ENCODE measurements at regions not wholly inside any gene's neighbourhood (a gene's known extent, or its start where the extent isn't known, plus 50 kb on each side); places are given as distances from the start of the nearest gene placed in this dataset.

GRCh38 chr6:79135973-79136470 lies 58.0 kb upstream of the PHIP start:
- no peaks in the 10 kb centered on the region for H3K36me3 ChIP-seq (ENCODE audit: control insufficient read depth in 2 of 2, extremely low read depth in 1 of 2, insufficient read depth in 2 of 2, low read length in 2 of 2)
- FAIRE-seq, result no peak
- dilution Hi-C loops (cut with MboI; ENCODE audit: extremely low pct_ligation_motif_present, low sequenced_read_pairs), result no loop called here

More at GRCh38 chr6:79135973-79136470, 58.0 kb upstream of the PHIP start:
- Histone ChIP-seq H2AFZ (ENCODE audit: low read depth, low read length) (no peak overlapping the region), H3K27me3 (ENCODE audit: control insufficient read depth in 2 of 2, insufficient read depth in 2 of 2, low read length in 2 of 2) (no peaks in the 10 kb centered on the region), H3K9me1 (replicated peaks; ENCODE audit: control insufficient read depth, extremely low read depth, insufficient read depth, low read length) (no peaks in the 10 kb centered on the region), H3K79me2 (ENCODE audit: control insufficient read depth, insufficient read depth, low read length) (no peaks in the 10 kb centered on the region), H3K4me3 (replicated peaks in 1 of 3; ENCODE audit: insufficient read depth in 1 of 3, low read depth in 1 of 3, low read length in 3 of 3) (no peak overlapping the region), H4K20me1 (replicated peaks; ENCODE audit: control insufficient read depth, extremely low read depth, insufficient read depth, low read length) (no peaks in the 10 kb centered on the region), H3K9me3 (replicated peaks; ENCODE audit: control insufficient read depth, insufficient read depth, low read length) (no peaks in the 10 kb centered on the region), H3K27ac (ENCODE audit: insufficient read depth, low read depth, low read length) (no peak overlapping the region), H3K9ac (replicated peaks; ENCODE audit: extremely low read depth, insufficient read depth, low read length) (no peak overlapping the region), H3K4me2 (ENCODE audit: insufficient read depth, low read length) (no peak overlapping the region), H3K4me1 (ENCODE audit: control insufficient read depth, extremely low read depth, insufficient read depth, low read length) (no peaks in the 10 kb centered on the region)
- ChIA-PET CTCF (no interaction called here), POLR2A (no interaction called here)
- intact Hi-C loops (cut with micrococcal nuclease), result no loop called here
- BruUV-seq (replicated peaks), result no TSS peak
- no peak for DNase-seq (ENCODE audit: low read depth, low spot score)
- TF ChIP-seq GATA2 (IDR thresholded peaks at IDR 0.05; ENCODE audit: insufficient read depth, insufficient read length, low read depth, low read length) (no peak), JUN (IDR thresholded peaks at IDR 0.05; ENCODE audit: borderline replicate concordance, insufficient read depth, insufficient read length, low read depth) (no peak), POLR2AphosphoS5 (IDR thresholded peaks at IDR 0.05; ENCODE audit: insufficient read depth, low read depth, low read length) (no peak), MYC (IDR thresholded peaks at IDR 0.05; ENCODE audit: low read depth, low read length) (no peak), POLR2A (IDR thresholded peaks at IDR 0.05; ENCODE audit: low read depth, low read length) (no peak), FOS (IDR thresholded peaks at IDR 0.05; ENCODE audit: borderline replicate concordance, insufficient read depth, low read length) (no peak), EZH2 (IDR thresholded peaks at IDR 0.05; ENCODE audit: borderline replicate concordance, low read depth, low read length, severe bottlenecking) (no peak)
- TF ChIP-seq, protein P1, sequence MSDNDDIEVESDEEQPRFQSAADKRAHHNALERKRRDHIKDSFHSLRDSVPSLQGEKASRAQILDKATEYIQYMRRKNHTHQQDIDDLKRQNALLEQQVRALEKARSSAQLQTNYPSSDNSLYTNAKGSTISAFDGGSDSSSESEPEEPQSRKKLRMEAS (IDR thresholded peaks at IDR 0.05; ENCODE audit: insufficient read depth, insufficient read length), result no peak
- TF ChIP-seq, protein P2, sequence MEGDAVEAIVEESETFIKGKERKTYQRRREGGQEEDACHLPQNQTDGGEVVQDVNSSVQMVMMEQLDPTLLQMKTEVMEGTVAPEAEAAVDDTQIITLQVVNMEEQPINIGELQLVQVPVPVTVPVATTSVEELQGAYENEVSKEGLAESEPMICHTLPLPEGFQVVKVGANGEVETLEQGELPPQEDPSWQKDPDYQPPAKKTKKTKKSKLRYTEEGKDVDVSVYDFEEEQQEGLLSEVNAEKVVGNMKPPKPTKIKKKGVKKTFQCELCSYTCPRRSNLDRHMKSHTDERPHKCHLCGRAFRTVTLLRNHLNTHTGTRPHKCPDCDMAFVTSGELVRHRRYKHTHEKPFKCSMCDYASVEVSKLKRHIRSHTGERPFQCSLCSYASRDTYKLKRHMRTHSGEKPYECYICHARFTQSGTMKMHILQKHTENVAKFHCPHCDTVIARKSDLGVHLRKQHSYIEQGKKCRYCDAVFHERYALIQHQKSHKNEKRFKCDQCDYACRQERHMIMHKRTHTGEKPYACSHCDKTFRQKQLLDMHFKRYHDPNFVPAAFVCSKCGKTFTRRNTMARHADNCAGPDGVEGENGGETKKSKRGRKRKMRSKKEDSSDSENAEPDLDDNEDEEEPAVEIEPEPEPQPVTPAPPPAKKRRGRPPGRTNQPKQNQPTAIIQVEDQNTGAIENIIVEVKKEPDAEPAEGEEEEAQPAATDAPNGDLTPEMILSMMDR (IDR thresholded peaks at IDR 0.05; ENCODE audit: extremely low read depth in 1 of 2, insufficient read depth in 1 of 2, low read depth in 1 of 2, low read length in 2 of 2), result no peak
